ENCODE measurements at regions not wholly inside any gene's neighbourhood (a gene's known extent, or its start where the extent isn't known, plus 50 kb on each side); places are given as distances from the start of the nearest gene placed in this dataset.

GRCh38 chr1:55604749-55605148 is 389.6 kb upstream of the USP24 start:
- TF ChIP-seq CTCF (IDR thresholded peaks at IDR 0.05) (no peak), EZH2phosphoT487 (IDR thresholded peaks at IDR 0.05) (no peak), EZH2 (IDR thresholded peaks at IDR 0.05) (no peak)

Data from neural progenitor cell (in vitro differentiated cells).